GM21529 (cell line): ENCODE measurements at regions not wholly inside any gene's neighbourhood (a gene's known extent, or its start where the extent isn't known, plus 50 kb on each side); places are given as distances from the start of the nearest gene placed in this dataset.
"Not testable (repeated sequence)": the region's sequence is repeated elsewhere in the genome, so short reads cannot be mapped to it uniquely, and the experiment has no call there.

Experiments used
- ATAC-seq: cut with Tn5 transposase; IDR thresholded peaks from one replicate; pipeline ENCODE4 v1.9.1; 2021; ENCODE audit not compliant: unreplicated experiment

DNA sequence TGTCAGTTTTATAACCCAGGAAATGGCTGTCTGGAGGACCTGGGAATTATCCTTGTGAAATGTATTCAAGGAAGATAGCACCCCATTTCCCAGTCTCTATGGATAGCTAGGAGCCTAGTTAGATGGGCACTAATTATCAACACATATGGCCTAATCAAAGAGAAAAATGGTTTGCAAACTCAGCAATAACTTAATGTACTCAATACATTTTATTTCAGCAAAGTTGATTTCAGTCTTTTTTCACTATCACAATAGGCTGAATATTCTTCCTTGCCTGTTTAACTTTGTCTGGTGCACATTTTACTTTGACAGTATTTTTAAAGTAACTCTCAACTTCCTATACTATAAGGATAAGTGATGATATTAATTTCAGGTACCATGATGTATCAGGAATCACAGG, 756.3 kb downstream of the CCDC85A start:
- no peak for ATAC-seq

GRCh38 chr2:56952871-56953270, 769.1 kb downstream of the CCDC85A start:
- ATAC-seq: no peak

DNA sequence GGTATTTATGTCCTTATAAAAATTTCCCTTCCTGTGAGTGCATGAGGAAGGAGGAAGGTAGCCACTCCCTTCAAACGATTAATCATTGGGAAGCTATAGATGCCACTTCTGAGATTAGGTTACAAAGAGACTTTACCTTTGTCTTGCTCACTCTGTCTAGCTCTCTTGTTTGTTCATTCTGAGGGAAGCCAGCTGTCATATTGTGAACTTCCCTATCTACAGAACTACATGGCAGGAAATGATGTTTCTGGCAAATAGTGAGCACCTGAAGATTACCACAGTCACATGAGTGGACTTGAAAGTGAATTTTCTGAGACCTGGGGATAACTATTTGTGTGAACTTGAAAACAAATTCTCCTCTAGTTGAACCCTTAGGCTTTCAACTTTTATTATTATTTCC, 776.8 kb downstream of the CCDC85A start:
- no peak for ATAC-seq

DNA sequence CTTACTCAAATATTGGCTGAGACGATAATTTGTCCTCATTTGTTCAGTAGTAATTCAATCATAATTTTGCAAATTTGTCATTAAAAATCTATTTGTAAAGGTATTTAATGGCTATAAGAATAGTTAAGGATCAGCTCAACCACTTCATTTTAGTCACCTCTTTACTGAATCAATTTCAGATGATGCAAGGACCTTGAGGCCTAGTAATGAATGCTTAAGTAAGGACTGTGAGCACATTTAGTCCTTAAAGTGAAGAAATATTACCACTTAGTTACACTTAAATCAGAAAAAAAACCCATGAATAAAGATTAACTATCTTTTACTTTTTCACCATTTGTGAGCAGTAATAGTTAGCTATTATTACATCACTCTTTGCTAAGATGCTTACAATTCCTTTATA, 778.9 kb downstream of the CCDC85A start:
- no peak for ATAC-seq

- no peak for ATAC-seq
Measured at GRCh38 chr2:56969513-56969912, 785.7 kb downstream of the CCDC85A start.

GRCh38 chr2:56971383-56971974, 787.7 kb downstream of the CCDC85A start:
- no peak for ATAC-seq

- no peak for ATAC-seq
Measured at GRCh38 chr2:56981554-56981953, 797.8 kb downstream of the CCDC85A start.

- no peak for ATAC-seq
Measured at GRCh38 chr2:56985609-56986008, 801.8 kb downstream of the CCDC85A start.

DNA sequence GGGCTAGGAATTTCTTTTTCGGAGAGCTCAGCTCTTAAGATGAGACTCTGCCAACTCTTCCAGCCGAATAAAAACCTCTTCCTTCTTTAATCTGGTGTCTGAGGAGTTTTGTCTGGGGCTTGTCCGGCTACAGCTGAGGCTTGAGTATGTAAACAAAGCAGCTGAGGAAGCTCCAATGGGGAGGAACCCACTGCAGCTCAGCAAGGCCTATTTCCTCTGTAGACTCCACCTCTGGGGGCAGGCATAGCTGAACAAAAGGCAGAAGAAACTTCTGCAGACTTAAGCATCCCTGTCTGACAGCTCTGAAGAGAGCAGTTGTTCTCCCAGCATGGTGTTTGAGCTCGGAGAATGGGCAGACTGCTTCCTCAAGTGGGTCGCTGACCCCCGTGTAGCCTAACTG, 838.7 kb downstream of the CCDC85A start:
- ATAC-seq: no peak

DNA sequence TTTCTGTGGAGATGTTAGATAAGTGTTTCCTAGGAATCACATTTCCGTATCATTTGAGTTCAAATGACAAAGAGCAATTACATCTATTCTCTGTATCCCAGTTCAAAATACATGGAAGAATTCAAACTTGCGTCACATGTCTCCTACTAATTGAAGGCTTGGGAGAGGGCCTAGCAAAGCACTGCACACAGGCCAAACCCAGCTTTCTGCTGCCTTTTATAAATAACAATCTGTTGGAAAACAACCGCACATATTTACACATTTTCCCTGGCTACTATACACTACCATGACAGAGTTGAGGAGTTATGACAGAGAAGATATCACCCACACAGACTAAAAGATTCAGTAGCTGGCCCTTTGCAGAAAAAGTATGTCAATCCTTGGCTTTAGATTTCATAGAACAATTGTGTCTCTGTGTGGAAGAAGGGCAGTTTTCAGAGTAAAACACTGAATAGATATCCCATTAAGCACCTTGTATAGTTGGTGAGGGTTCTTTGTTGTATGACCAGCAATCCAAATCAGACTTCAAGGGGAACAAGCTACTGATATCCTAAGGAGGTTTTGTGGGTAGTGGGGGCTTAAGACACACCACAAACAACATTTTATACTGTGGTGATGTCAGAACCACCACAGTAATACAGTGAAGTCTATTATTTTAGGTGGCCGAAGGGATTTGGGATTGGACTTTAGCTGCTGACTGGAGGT, 861.3 kb downstream of the CCDC85A start:
- ATAC-seq: no peak

GRCh38 chr2:57049273-57049672, 865.5 kb downstream of the CCDC85A start:
- ATAC-seq: no peak

DNA sequence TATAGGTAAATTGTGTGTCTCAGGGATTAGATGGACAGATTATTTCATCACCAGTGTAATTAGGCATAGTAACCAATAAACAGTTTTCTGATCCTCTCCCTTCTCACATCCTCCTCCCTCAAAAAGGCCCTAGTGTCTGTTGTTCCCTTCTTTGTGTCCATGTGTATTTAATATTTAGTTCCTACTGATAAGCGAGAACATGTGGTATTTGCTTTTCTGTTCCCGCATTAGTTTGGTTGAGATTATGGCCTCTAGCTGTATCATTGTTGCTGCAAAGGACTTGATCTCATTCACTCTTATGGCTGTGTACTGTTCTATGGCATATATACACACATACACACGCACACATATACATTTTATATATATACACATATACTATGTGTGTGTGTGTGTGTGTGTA, 866.2 kb downstream of the CCDC85A start:
- ATAC-seq: no peak

DNA sequence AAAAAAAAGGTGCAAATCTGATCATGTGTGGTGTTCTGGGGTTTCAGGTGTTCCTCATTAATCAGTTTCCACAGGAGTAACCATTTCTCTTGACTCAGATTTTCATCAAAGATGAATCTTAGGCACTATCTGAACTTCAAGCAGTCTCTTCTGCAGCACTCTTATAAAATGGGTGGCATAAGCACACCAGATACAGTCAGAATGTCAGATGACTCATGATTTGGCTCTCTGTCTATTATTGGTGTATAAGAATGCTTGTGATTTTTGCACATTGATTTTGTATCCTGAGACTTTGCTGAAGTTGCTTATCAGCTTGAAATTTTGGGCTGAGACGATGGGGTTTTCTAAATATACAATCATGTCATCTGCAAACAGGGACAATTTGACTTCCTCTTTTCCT, 882.5 kb downstream of the CCDC85A start:
- not testable (repeated sequence) for ATAC-seq

DNA sequence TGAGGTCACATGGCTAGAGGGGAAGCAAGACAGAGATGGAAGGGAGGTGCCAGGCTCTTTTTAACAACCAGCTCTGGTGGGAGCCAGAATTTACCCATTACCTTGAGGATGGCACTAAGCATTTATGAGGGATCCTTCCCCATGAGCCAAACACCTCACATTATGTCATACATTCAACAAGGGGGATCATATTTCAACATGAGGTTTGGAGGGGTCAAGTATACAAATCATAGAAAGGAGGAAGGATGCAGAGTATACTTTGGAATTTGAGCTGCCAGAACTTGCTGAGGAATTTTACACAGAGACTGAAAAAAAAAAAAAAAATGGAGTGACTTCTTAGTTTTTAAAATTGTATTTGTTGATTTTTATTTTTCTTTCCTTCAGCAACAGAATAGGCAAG, 891.4 kb downstream of the CCDC85A start:
- ATAC-seq: no peak

DNA sequence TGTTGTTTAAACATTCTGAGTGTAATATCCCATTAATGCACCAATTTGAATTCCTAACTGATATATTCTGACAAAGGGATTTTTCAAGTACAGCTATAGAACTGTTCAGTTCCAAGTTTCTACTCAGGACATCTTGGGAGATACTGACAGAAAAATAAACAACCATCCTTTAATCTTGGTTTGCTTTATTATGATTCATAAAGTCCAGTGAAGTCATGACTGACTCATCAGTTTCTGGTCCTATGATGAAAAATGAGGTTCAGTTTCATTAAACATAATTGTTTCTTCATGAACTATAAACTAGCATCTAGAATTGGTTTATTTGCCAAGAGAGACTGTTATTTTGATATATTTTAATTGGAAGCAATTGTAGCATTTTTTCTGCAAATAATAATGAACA, 896.2 kb downstream of the CCDC85A start:
- ATAC-seq: no peak

DNA sequence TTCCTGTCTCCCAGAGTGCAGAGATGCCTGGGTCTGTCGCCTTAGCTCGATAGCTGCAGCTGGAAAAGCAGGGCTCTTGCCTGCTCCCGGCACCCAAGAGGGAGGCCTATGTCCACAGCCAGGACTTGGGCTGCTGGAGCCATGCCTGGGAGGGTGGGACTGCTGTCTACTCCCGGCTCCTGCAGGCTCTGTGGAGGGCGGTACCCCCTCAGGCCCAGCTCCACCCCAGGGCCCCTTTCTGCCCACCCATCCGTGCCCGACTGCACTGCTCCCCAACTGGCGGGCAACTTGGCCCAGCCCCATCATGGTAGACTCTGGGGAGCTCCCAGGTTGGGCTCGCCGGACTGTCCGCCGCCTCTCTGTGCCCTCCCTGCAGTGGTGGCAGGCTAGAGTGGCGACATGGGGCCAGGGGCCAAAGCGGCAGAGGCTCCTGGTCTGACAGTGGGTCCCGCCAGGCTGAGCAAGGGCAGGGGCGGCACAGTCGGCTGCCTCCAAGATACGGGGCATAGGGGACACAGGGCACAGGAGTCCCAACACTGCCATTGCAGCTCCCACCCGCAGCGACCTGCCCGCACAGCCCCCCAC, 901.0 kb downstream of the CCDC85A start:
- no peak for ATAC-seq

GRCh38 chr2:57093020-57093419, 909.2 kb downstream of the CCDC85A start:
- ATAC-seq: no peak

DNA sequence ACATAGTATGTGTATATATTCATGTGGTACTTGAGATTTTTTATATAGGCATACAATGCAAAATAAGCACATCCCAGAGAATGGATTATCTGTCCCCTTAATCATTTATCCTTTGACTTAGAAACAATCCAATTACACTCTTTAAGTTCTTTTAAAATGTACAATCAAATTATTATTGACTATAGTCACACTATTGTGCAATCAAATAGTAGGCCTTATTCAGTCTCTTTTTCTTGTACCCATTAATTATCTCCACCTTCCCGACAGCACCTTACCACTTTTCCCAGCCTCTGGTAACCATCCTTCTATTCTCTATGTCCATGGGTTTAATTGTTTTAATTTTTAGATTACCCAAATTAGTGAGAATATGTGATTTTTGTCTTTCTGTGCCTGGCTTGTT, 914.1 kb downstream of the CCDC85A start:
- no peak for ATAC-seq

DNA sequence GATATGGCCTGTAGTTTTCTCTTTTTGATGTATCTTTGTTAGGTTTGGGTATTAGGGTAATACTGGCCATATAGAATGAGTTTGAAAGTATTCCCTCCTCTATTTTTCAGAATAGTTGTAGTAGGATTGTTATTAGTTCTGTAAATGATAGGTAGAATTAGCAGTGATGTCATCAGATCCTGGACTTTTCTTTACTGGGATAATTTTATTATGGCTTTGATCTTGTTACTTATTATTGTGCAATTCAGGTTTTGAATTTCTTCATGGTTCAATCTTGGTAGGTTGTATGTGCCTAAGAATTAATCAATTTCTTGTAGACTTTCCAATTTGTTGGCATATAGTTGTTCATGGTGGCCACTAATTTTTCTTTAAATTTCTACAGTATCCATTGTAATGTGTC, 916.6 kb downstream of the CCDC85A start:
- ATAC-seq: no peak

GRCh38 chr2:57105694-57106093, 921.9 kb downstream of the CCDC85A start:
- ATAC-seq: no peak

GRCh38 chr2:57107353-57107752, 923.6 kb downstream of the CCDC85A start:
- no peak for ATAC-seq

DNA sequence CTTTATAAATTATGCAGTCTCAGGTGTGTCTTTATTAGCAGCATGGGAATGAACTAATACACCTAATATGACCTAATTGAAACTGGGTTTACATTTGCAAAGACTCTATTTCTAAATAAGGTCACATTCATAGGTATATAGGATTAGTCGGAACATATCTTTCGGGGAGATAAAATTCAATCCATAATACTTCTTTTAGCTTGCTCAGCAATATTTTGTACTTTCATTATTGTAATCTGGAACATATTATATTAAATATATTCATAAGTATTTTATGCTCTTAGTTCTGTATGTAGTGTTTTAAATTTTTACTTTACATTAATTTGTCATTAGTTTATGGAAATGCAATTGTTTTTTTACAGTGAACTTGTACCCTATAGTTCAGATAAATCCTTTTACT, 927.7 kb downstream of the CCDC85A start:
- ATAC-seq: no peak

GRCh38 chr2:57119141-57119540, 927.5 kb upstream of the VRK2 start:
- no peak for ATAC-seq
